ENCODE measurements at regions not wholly inside any gene's neighbourhood (a gene's known extent, or its start where the extent isn't known, plus 50 kb on each side); places are given as distances from the start of the nearest gene placed in this dataset.

- Histone ChIP-seq H3K27ac (ENCODE audit: low read length) (no peak overlapping the region), H3K9ac (ENCODE audit: low read length) (no peak overlapping the region), H3K27me3 (ENCODE audit: insufficient read depth, low read depth, low read length) (no peaks in the 10 kb centered on the region), H3K4me3 (ENCODE audit: low read length) (no peak overlapping the region), H3K4me2 (ENCODE audit: low read length) (no peak overlapping the region), H3K9me3 (ENCODE audit: low read length) (no peaks in the 10 kb centered on the region), H3F3A (ENCODE audit: insufficient read depth, low read length, poor library complexity, severe bottlenecking) (no peaks in the 10 kb centered on the region), H3K9me2 (ENCODE audit: insufficient read depth, low read length) (no peaks in the 10 kb centered on the region), H3K79me2 (replicated peaks; ENCODE audit: insufficient read depth, low read length) (no peaks in the 10 kb centered on the region), H4K20me1 (ENCODE audit: insufficient read depth) (no peaks in the 10 kb centered on the region), H2AFZ (ENCODE audit: low read depth, low read length) (no peak overlapping the region), H3K36me3 (ENCODE audit: insufficient read depth, low read length) (no peaks in the 10 kb centered on the region)
- TF ChIP-seq RAD21 (conservative IDR thresholded peaks at IDR 0.05): no peak
- no peak for TF ChIP-seq REST (IDR thresholded peaks at IDR 0.05; ENCODE audit: borderline replicate concordance)
Observed at GRCh38 chr4:71863457-71863856, 79.6 kb upstream of the GC start.

- Histone ChIP-seq H3K9ac (ENCODE audit: low read length) (no peak overlapping the region), H3K9me3 (ENCODE audit: low read length) (no peaks in the 10 kb centered on the region), H3K27me3 (ENCODE audit: insufficient read depth, low read depth, low read length) (no peaks in the 10 kb centered on the region), H3F3A (ENCODE audit: insufficient read depth, low read length, poor library complexity, severe bottlenecking) (no peaks in the 10 kb centered on the region), H3K27ac (ENCODE audit: low read length) (no peak overlapping the region), H3K4me3 (ENCODE audit: low read length) (no peak overlapping the region), H3K36me3 (ENCODE audit: insufficient read depth, low read length) (no peaks in the 10 kb centered on the region), H2AFZ (ENCODE audit: low read depth, low read length) (no peak overlapping the region), H4K20me1 (ENCODE audit: insufficient read depth) (no peaks in the 10 kb centered on the region), H3K9me2 (ENCODE audit: insufficient read depth, low read length) (no peaks in the 10 kb centered on the region), H3K79me2 (replicated peaks; ENCODE audit: insufficient read depth, low read length) (no peaks in the 10 kb centered on the region), H3K4me2 (ENCODE audit: low read length) (no peak overlapping the region)
- no peak for TF ChIP-seq RAD21 (conservative IDR thresholded peaks at IDR 0.05)
- no peak for TF ChIP-seq TAF1 (IDR thresholded peaks at IDR 0.05; ENCODE audit: low read depth)
- no peak for TF ChIP-seq MXI1 (conservative IDR thresholded peaks at IDR 0.05; ENCODE audit: poor library complexity, severe bottlenecking)
- no peak for TF ChIP-seq EP300 (conservative IDR thresholded peaks at IDR 0.05; ENCODE audit: poor library complexity, severe bottlenecking)
- TF ChIP-seq SMC3 (conservative IDR thresholded peaks at IDR 0.05; ENCODE audit: poor library complexity): no peak
- TF ChIP-seq CTCF (IDR thresholded peaks at IDR 0.05; ENCODE audit: poor library complexity, severe bottlenecking): no peak
- TF ChIP-seq EZH2 (IDR thresholded peaks at IDR 0.05; ENCODE audit: borderline replicate concordance, insufficient read depth, low read length, poor library complexity, severe bottlenecking): no peak
- no peak for TF ChIP-seq REST (IDR thresholded peaks at IDR 0.05; ENCODE audit: borderline replicate concordance)
- TF ChIP-seq POLR2AphosphoS5 (IDR thresholded peaks at IDR 0.05): no peak
Observed at GRCh38 chr4:71864380-71864779, 80.5 kb upstream of the GC start.

All from neural cell (in vitro differentiated cells).